ENCODE measurements at regions not wholly inside any gene's neighbourhood (a gene's known extent, or its start where the extent isn't known, plus 50 kb on each side); places are given as distances from the start of the nearest gene placed in this dataset.
"Not testable (repeated sequence)": the region's sequence is repeated elsewhere in the genome, so short reads cannot be mapped to it uniquely, and the experiment has no call there.

- not testable (repeated sequence) for DNase-seq (ENCODE audit: low read depth); H3K4me3 ChIP-seq (replicated peaks; ENCODE audit: low read depth, low read length)
These were observed 202.7 kb downstream of the ZNF92 start for GRCh38 chr7:65576370-65576769.

DNA sequence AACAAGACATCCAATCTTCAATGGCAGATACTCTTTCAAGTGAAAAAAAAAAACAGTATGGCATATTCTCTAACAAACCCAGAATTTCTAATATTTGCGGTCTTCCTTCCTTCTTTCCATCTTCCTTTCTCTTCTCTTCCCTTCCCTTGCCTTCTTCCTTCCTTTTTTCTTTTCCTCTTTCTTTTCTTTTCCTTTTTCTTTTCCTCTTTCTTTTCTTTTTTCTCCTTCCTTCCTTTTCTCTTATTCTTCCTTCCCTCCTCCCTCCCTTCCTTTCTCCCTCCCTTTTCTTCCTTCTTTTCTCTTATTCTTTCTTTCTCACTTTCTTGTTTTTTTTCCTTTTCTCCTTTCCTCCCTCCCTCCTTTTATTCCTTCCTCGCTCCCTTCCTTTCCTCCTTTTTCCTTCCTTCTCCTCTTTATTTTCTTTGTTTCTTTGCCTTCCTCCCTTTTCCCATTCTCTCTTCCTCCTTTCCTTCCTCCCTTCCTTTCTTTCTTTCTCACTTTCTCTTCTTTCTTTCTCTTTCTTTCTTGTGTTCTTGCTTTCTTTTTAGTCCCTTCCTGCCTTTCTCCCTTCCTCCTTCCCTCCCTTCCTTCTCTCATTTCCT, 209.0 kb downstream of the ZNF92 start:
- not testable (repeated sequence) for DNase-seq (ENCODE audit: low read depth); H3K4me3 ChIP-seq (replicated peaks; ENCODE audit: low read depth, low read length)

GRCh38 chr7:65602495-65602894, 228.8 kb downstream of the ZNF92 start:
- not testable (repeated sequence) for DNase-seq (ENCODE audit: low read depth); H3K4me3 ChIP-seq (replicated peaks; ENCODE audit: low read depth, low read length)

DNA sequence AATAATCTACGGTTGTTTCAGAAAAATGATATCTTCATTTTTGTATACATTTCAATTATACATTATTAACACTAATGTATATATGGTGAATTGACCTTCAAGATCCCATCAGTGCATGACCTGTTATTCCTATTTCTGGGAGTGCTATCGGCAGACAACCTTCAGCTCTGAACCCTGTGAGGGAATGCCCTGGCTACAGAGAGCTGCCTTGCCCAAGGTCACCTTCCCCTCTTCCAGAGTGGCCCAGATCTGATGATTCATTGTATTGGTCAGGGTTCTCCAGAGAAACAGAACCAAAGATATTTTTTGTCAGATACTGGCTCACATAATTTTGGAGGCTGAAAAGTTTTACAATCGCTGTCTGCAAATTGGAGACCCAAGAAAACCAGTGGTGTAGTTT, 235.5 kb downstream of the ZNF92 start:
- TF ChIP-seq, protein P1, sequence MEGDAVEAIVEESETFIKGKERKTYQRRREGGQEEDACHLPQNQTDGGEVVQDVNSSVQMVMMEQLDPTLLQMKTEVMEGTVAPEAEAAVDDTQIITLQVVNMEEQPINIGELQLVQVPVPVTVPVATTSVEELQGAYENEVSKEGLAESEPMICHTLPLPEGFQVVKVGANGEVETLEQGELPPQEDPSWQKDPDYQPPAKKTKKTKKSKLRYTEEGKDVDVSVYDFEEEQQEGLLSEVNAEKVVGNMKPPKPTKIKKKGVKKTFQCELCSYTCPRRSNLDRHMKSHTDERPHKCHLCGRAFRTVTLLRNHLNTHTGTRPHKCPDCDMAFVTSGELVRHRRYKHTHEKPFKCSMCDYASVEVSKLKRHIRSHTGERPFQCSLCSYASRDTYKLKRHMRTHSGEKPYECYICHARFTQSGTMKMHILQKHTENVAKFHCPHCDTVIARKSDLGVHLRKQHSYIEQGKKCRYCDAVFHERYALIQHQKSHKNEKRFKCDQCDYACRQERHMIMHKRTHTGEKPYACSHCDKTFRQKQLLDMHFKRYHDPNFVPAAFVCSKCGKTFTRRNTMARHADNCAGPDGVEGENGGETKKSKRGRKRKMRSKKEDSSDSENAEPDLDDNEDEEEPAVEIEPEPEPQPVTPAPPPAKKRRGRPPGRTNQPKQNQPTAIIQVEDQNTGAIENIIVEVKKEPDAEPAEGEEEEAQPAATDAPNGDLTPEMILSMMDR (IDR thresholded peaks at IDR 0.05; ENCODE audit: low read length, missing control alignments): no peak
- H3K4me3 ChIP-seq (replicated peaks; ENCODE audit: low read depth, low read length): no peak overlapping the region
- DNase-seq (ENCODE audit: low read depth): no peak

DNA sequence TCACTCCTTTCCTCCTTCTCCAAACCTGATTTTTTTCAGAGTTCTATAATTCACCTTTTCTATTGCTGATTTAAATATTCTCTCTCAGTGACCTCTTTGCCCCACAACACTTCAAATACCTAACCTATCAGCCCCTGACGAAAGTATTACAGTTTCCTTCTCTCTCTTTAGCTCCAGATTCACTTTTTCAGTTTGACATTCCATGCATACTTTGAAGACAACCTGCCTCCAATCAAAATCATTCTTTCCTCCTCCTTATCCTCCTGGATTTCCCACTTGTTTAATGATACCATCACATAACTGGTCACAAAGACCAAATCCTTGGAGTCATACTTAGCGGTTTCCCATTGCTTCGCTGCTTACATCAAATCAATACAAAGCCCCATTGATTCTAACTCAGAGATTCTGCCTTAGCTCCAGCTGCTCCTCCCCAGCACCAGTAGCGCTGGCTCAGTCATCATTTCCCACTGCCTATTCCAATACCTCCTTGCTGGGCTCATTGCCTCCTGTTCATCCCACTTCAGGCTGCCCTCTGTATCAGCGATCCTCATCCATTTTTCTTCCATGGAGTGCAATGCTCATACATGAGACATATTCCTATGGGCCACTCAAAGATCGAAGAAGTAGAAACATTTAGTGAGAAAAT, 240.1 kb downstream of the ZNF92 start:
- DNase-seq (ENCODE audit: low read depth); H3K4me3 ChIP-seq (replicated peaks; ENCODE audit: low read depth, low read length): not testable (repeated sequence)

GRCh38 chr7:65616111-65616510, 242.5 kb downstream of the ZNF92 start:
- DNase-seq (ENCODE audit: low read depth); H3K4me3 ChIP-seq (replicated peaks; ENCODE audit: low read depth, low read length): not testable (repeated sequence)

DNA sequence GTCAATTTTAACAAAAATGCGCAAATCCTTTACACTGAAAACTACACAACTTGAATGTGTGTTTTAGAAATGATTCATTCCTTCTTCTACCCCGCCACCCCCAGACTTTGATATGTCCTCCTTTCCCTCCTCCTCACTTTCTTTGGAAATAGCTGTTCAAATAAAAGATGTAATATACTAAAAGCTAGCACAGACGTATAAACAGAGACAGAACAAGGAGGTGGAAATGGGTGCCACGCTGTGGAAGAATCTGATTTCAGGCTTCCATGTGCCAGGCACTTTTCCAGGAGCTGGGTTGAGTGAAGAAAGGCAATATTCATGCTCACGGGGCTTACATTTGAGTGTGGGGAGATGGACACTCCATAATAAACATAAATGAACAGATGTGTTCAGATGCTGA, 246.6 kb downstream of the ZNF92 start:
- H3K4me3 ChIP-seq (replicated peaks; ENCODE audit: low read depth, low read length); DNase-seq (ENCODE audit: low read depth): not testable (repeated sequence)

GRCh38 chr7:65621580-65622201, 248.0 kb downstream of the ZNF92 start:
- peak; percentile 21 for DNase-seq (ENCODE audit: low read depth)
- not testable (repeated sequence) for H3K4me3 ChIP-seq (replicated peaks; ENCODE audit: low read depth, low read length)

DNA sequence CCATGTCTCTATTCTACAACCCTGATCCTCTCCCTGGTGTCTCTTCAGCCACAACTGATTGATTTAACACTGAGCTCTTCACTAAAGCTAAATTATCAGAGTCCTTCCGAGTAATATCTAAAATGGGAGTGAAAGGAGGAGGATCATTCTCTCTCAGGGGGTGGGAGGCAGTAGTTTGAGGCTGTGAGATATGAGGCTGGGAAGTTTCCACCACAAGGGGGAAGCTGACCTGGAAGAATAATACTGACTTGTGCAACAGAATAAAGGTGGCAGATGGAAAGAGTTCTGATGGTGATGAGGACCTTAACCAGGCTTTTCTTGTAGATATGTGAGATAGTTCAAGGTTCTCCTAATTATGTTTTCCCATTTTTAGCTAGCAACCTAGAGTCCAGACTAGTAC, 241.6 kb upstream of the VKORC1L1 start:
- DNase-seq (ENCODE audit: low read depth); H3K4me3 ChIP-seq (replicated peaks; ENCODE audit: low read depth, low read length): not testable (repeated sequence)

More at GRCh38 chr7:65621580-65622201, 248.0 kb downstream of the ZNF92 start:
- TF ChIP-seq, protein P1 (IDR thresholded peaks at IDR 0.05; ENCODE audit: low read length, missing control alignments): peak; percentile 48

GRCh38 chr7:65633587-65634404, 239.1 kb upstream of the VKORC1L1 start:
- not testable (repeated sequence) for DNase-seq (ENCODE audit: low read depth); H3K4me3 ChIP-seq (replicated peaks; ENCODE audit: low read depth, low read length)

DNA sequence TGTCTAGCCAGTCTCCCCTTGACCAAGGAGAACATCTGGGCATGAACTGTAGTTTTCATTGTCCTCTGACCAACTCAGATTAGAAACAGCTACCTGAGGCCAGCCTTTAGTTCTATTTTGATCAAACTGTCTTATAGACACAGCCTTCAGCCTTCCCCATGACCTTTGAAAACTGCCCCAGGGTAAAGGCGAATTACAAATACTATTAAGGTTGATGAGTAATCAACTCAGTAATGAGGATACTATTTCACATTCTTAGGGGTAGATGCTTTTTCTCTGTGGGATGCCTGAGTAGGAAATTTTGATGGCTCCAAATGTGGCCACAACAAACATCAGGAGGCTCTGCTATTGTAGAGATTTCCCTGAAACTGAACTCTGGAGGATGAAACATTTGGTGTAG, 234.0 kb upstream of the VKORC1L1 start:
- not testable (repeated sequence) for DNase-seq (ENCODE audit: low read depth); H3K4me3 ChIP-seq (replicated peaks; ENCODE audit: low read depth, low read length)

DNA sequence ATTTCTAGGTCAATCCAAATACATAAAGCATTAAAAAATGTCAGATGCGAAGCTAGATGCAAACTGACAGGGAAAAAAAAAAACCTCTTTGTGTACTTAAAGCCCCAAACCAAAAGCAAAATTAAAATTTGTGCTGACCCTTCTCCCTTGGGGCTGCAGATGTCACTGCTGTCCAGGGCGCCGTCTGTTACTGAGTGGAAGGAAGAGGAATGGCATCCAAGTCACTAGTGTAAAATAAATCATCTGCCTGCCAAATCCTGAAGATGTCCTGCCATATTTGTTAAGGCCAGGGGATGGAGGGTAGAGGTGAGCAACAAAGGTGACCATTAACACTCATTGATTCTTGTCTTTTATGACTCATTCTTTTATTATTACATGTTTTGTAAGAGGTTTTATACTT, 233.2 kb upstream of the VKORC1L1 start:
- not testable (repeated sequence) for H3K4me3 ChIP-seq (replicated peaks; ENCODE audit: low read depth, low read length); DNase-seq (ENCODE audit: low read depth)

DNA sequence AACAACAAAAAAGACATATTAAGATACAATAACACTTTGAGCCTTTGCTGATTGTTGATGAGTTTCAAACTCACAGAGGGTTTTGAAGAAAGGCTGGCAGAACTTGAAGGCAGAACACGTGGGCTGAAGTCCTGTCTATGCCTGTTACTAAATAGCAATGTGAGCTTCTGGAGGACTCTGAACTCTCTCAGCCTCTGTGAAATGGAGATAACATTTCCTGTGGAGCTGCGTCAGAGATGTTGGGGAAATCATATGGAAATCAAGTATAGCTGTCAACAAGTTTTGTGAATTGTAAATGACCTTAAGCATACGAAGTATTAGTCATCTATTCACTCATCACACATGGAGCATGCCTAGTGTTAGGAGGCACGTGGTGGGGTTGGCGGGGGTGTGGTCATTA, 229.4 kb upstream of the VKORC1L1 start:
- DNase-seq (ENCODE audit: low read depth); H3K4me3 ChIP-seq (replicated peaks; ENCODE audit: low read depth, low read length): not testable (repeated sequence)

DNA sequence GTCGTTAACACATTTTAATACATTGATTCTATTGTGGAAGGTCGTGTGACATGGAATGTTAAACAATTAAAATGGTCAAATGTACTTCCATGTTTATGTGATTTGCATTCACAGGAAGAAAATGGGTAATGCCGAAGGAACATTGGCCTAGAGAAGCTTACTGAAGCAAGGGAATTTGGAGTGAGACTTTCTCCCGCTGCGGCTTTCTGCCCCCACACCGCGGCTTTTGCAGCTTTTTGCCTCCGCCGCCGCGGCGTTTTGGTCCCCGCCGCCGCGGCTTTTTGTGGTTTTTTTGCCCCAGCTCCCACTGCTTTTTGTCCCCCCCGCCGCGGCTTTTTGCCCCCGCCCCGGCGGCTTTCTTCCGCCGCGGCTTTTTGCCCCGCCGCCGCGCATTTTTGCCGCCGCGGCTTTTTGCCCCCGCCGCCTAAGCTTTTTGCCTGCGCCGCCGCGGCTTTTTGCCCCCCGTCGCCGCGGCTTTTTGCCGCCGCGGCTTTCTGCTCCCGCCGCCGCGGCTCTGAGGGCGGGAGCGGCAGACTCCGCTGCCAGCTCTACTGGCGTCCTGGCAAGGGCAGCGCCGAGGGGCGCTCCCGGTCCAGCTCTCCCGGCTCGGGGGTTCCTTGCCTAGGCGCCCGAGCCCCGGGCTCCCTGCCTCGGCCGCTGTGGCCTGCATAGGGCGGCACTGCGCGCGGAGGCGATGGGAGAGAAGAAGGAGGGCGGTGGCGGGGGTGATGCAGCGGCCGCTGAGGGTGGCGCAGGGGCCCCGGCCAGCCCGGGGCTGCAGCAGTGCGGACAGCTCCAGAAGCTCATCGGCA, 225.5 kb upstream of the VKORC1L1 start:
- not testable (repeated sequence) for DNase-seq (ENCODE audit: low read depth); H3K4me3 ChIP-seq (replicated peaks; ENCODE audit: low read depth, low read length)

GRCh38 chr7:65651174-65651573, 221.7 kb upstream of the VKORC1L1 start:
- not testable (repeated sequence) for DNase-seq (ENCODE audit: low read depth); H3K4me3 ChIP-seq (replicated peaks; ENCODE audit: low read depth, low read length)
